Fibroblast of lung (primary cell): ENCODE measurements at regions not wholly inside any gene's neighbourhood (a gene's known extent, or its start where the extent isn't known, plus 50 kb on each side); places are given as distances from the start of the nearest gene placed in this dataset.

Source experiments
- EZH2 ChIP-seq: IDR thresholded peaks from 2 replicates; pipeline ENCODE4 v1.5.1; 2012; ENCODE audit warnings: low read length, control low read depth, mild to moderate bottlenecking; ENCODE audit errors: missing control alignments
- TF ChIP-seq, protein P1 (sequence below), 2 donors: IDR thresholded peaks in 1 of 2; conservative IDR thresholded peaks in 1 of 2; 1 replicate in 1 of 2; 2 replicates in 1 of 2; pipeline ENCODE4 v1.5.1; 2011 to 2012; ENCODE audit warnings: low read length in 2 of 2, control low read depth in 1 of 2, inconsistent platforms in 1 of 2, low read depth in 1 of 2, mild to moderate bottlenecking in 1 of 2

DNA sequence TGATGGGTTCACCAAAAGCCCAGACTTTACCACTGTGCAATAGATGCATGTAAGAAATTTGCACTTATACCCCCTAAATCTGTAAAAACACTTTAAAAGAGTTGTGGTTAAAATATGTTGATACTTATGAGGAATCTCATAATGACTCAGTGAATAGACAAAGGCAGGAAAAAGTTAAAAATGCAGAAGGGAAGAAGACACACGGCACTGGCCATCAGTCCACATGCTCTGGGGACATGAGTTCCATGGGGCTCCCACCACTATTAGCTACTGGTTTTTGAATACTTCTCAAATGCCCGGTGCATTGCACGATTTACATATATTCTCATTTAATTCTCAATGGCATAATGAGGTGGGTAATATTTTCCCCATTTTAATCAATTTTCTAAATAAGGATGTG lies 59.3 kb upstream of the BLID start:
- TF ChIP-seq, protein P1, sequence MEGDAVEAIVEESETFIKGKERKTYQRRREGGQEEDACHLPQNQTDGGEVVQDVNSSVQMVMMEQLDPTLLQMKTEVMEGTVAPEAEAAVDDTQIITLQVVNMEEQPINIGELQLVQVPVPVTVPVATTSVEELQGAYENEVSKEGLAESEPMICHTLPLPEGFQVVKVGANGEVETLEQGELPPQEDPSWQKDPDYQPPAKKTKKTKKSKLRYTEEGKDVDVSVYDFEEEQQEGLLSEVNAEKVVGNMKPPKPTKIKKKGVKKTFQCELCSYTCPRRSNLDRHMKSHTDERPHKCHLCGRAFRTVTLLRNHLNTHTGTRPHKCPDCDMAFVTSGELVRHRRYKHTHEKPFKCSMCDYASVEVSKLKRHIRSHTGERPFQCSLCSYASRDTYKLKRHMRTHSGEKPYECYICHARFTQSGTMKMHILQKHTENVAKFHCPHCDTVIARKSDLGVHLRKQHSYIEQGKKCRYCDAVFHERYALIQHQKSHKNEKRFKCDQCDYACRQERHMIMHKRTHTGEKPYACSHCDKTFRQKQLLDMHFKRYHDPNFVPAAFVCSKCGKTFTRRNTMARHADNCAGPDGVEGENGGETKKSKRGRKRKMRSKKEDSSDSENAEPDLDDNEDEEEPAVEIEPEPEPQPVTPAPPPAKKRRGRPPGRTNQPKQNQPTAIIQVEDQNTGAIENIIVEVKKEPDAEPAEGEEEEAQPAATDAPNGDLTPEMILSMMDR (conservative IDR thresholded peaks at IDR 0.05 in 1 of 2, IDR thresholded peaks at IDR 0.05 in 1 of 2; ENCODE audit: low read depth in 1 of 2, low read length in 2 of 2) = no peak
- TF ChIP-seq EZH2 = no peak
